ENCODE measurements at regions not wholly inside any gene's neighbourhood (a gene's known extent, or its start where the extent isn't known, plus 50 kb on each side); places are given as distances from the start of the nearest gene placed in this dataset.

DNA sequence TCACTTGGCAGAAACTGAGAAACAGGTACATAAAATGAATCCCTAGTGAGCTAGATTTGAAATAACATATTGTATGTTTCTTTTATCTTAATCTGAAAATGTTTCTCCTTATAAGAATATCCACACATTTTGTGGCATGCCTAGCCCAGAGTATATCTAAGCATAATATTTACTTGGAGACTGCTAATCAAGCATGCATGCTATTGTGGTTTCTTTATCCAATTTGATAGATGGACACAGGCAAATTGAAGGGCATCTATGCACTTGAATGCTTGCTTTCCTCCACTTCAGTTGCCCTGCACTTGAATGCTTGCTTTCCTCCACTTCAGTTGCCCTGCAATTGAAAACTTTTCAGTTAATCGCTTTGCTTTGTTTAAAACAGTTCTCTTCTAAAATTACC is 729.8 kb downstream of the TBC1D32 start:
- TF ChIP-seq, protein P1, sequence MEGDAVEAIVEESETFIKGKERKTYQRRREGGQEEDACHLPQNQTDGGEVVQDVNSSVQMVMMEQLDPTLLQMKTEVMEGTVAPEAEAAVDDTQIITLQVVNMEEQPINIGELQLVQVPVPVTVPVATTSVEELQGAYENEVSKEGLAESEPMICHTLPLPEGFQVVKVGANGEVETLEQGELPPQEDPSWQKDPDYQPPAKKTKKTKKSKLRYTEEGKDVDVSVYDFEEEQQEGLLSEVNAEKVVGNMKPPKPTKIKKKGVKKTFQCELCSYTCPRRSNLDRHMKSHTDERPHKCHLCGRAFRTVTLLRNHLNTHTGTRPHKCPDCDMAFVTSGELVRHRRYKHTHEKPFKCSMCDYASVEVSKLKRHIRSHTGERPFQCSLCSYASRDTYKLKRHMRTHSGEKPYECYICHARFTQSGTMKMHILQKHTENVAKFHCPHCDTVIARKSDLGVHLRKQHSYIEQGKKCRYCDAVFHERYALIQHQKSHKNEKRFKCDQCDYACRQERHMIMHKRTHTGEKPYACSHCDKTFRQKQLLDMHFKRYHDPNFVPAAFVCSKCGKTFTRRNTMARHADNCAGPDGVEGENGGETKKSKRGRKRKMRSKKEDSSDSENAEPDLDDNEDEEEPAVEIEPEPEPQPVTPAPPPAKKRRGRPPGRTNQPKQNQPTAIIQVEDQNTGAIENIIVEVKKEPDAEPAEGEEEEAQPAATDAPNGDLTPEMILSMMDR (IDR thresholded peaks at IDR 0.05), result no peak
- no peak for TF ChIP-seq EP300 (IDR thresholded peaks at IDR 0.05)
- no peak for TF ChIP-seq POLR2AphosphoS5 (IDR thresholded peaks at IDR 0.05)
- TF ChIP-seq POLR2A (IDR thresholded peaks at IDR 0.05), result no peak

Measured in sigmoid colon (tissue), 4 donors.